Skeletal muscle tissue (tissue), 3 donors: ENCODE measurements at regions not wholly inside any gene's neighbourhood (a gene's known extent, or its start where the extent isn't known, plus 50 kb on each side); places are given as distances from the start of the nearest gene placed in this dataset.

Experiments
- H3K27ac ChIP-seq: one replicate; pipeline ENCODE4 v1.7.0; 2013; ENCODE audit warnings: mild to moderate bottlenecking, low read depth, low read length, inconsistent platforms
- H3K27me3 ChIP-seq, 3 donors: one replicate each; pipeline ENCODE4 v1.7.0; 2013; ENCODE audit warnings: low read length in 3 of 3; ENCODE audit not compliant: control insufficient read depth in 3 of 3, insufficient read depth in 3 of 3
- H3K36me3 ChIP-seq, 3 donors: one replicate each; pipeline ENCODE4 v1.7.0; 2013; ENCODE audit warnings: low read length in 3 of 3; ENCODE audit not compliant: control insufficient read depth in 3 of 3, insufficient read depth in 3 of 3
- H3K4me1 ChIP-seq, 3 donors: one replicate each; pipeline ENCODE4 v1.7.0; 2013; ENCODE audit warnings: low read length in 3 of 3, mild to moderate bottlenecking in 3 of 3; ENCODE audit not compliant: control insufficient read depth in 3 of 3, insufficient read depth in 3 of 3
- H3K4me3 ChIP-seq, 3 donors: one replicate each; pipeline ENCODE4 v1.7.0; 2013; ENCODE audit warnings: low read length in 3 of 3
- H3K9ac ChIP-seq, 3 donors: one replicate each; pipeline ENCODE4 v1.7.0; 2013; ENCODE audit warnings: low read length in 3 of 3, mild to moderate bottlenecking in 3 of 3, moderate library complexity in 2 of 3, low read depth in 1 of 3
- H3K9me3 ChIP-seq, 3 donors: one replicate each; pipeline ENCODE4 v1.7.0; 2013; ENCODE audit warnings: low read length in 3 of 3; ENCODE audit not compliant: control insufficient read depth in 3 of 3
- donor health status: Osteomylitis.

DNA sequence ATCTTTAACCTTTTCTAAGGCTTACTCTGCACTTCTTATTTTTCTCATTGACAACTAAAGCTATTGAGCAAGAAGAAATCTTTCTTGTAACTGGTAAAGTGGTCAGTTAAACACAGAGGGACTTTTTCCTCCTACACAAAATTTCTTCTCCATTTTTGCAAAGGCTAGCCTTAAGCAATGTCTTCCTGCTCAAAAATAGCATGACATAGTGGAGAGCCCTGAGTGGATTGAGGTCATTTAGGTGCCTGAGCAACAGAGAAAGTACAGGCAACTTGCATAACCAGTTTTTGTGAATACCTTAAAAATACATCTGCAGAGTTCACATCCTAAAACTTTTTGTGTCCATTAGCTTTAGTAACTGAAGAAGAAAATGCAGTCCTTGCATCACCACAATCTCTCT is 144.7 kb upstream of the TTC14 start:
- H3K27me3 ChIP-seq, result no peaks in the 10 kb centered on the region
- H3K9me3 ChIP-seq, result no peaks in the 10 kb centered on the region

GRCh38 chr3:180466401-180467011 is 135.5 kb upstream of the TTC14 start:
- no peak overlapping the region for H3K27ac ChIP-seq
- no peaks in the 10 kb centered on the region for H3K36me3 ChIP-seq
- no peaks in the 10 kb centered on the region for H3K4me1 ChIP-seq
- H3K9ac ChIP-seq, result no peak overlapping the region
- no peaks in the 10 kb centered on the region for H3K27me3 ChIP-seq
- no peak overlapping the region for H3K4me3 ChIP-seq
- no peaks in the 10 kb centered on the region for H3K9me3 ChIP-seq

More for the DNA sequence above, 144.7 kb upstream of the TTC14 start:
- no peaks in the 10 kb centered on the region for H3K4me1 ChIP-seq
- no peak overlapping the region for H3K4me3 ChIP-seq
- no peak overlapping the region for H3K27ac ChIP-seq
- H3K36me3 ChIP-seq, result no peaks in the 10 kb centered on the region
- no peak overlapping the region for H3K9ac ChIP-seq

DNA sequence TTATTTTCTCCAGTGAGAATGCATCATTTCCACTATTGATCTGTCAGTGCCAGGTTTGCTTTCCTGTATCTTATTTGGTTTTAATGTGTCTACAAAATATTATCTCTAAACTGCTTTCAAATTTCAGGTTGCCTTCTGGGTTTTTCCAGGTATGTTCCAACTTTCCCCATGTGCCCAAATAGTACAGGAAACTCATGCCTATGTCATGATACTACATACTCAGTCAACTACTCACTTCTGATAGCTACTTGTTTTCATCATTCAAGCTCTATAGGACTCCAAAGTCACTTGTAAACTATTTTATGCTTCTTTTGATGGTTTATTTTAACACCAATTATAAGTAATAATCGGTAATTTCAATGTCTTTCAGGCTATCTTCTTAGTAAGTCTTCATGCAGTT is 134.8 kb upstream of the TTC14 start:
- Histone ChIP-seq H3K9ac (no peak overlapping the region), H3K4me1 (no peaks in the 10 kb centered on the region), H3K36me3 (no peaks in the 10 kb centered on the region), H3K27ac (no peak overlapping the region), H3K4me3 (no peak overlapping the region), H3K9me3 (no peaks in the 10 kb centered on the region), H3K27me3 (no peaks in the 10 kb centered on the region)

DNA sequence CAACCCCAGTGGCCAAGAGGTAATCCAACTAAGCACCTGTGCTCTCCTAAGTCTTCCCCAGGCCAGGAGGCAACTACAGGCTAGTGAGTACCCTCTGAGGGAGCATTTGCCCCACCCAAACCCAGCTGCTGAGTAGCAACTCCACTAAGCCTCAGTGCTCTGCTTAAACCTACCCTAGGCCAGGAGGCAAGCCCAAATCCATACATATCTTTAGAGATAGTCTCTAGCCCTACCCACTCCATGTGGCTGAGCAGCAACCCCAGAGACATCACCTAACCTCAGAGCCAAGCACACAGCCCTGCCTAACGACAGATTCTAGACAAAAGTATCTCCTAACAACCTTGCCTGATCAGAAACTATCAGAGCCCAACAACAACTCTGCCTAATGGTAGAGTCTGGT is 132.8 kb upstream of the TTC14 start:
- H3K4me3 ChIP-seq, result no peak overlapping the region
- H3K36me3 ChIP-seq, result no peaks in the 10 kb centered on the region
- H3K9me3 ChIP-seq, result no peaks in the 10 kb centered on the region
- no peaks in the 10 kb centered on the region for H3K27me3 ChIP-seq
- no peak overlapping the region for H3K27ac ChIP-seq
- H3K9ac ChIP-seq, result no peak overlapping the region
- H3K4me1 ChIP-seq, result no peaks in the 10 kb centered on the region

GRCh38 chr3:180478695-180479094 is 123.3 kb upstream of the TTC14 start:
- Histone ChIP-seq H3K9ac (no peak overlapping the region), H3K4me3 (no peak overlapping the region), H3K36me3 (no peaks in the 10 kb centered on the region), H3K4me1 (no peaks in the 10 kb centered on the region), H3K27me3 (no peaks in the 10 kb centered on the region), H3K9me3 (no peaks in the 10 kb centered on the region), H3K27ac (no peak overlapping the region)

GRCh38 chr3:180492047-180492446 is 109.9 kb upstream of the TTC14 start:
- Histone ChIP-seq H3K36me3 (no peaks in the 10 kb centered on the region), H3K9ac (no peak overlapping the region), H3K4me1 (no peaks in the 10 kb centered on the region), H3K9me3 (no peaks in the 10 kb centered on the region), H3K27me3 (no peaks in the 10 kb centered on the region), H3K4me3 (no peak overlapping the region), H3K27ac (no peak overlapping the region)

- Histone ChIP-seq H3K36me3 (no peaks in the 10 kb centered on the region), H3K4me3 (no peak overlapping the region)
Observed at GRCh38 chr3:180496995-180497394, 105.0 kb upstream of the TTC14 start.

GRCh38 chr3:180516368-180516767 is 85.6 kb upstream of the TTC14 start:
- H3K9ac ChIP-seq, result no peak overlapping the region

More at GRCh38 chr3:180496995-180497394, 105.0 kb upstream of the TTC14 start:
- H3K4me1 ChIP-seq, result no peaks in the 10 kb centered on the region
- H3K27me3 ChIP-seq, result no peaks in the 10 kb centered on the region
- H3K27ac ChIP-seq, result no peak overlapping the region
- H3K9ac ChIP-seq, result no peak overlapping the region
- no peaks in the 10 kb centered on the region for H3K9me3 ChIP-seq

DNA sequence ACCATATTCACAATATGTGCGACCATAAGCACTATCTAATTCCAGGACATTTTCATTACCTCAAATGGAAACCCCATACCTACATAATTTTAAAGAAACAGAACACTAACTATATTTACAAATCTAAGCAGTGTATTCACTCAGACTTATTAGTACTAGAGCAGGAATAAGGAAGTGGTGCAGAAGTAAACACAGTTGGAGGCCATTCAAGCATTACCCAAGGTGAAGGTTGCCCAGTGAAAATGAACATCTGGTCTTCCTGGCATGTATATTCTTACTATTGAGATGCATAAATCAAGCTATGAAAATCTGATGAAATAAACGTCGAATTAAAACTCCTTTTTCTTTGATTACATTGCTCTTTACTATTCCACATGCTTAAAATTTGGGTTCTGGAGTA is 78.9 kb upstream of the TTC14 start:
- H3K9ac ChIP-seq, result no peak overlapping the region
- no peaks in the 10 kb centered on the region for H3K27me3 ChIP-seq
- H3K27ac ChIP-seq, result no peak overlapping the region
- H3K36me3 ChIP-seq, result no peaks in the 10 kb centered on the region
- no peaks in the 10 kb centered on the region for H3K9me3 ChIP-seq
- H3K4me1 ChIP-seq, result no peaks in the 10 kb centered on the region
- H3K4me3 ChIP-seq, result no peak overlapping the region

More at GRCh38 chr3:180516368-180516767, 85.6 kb upstream of the TTC14 start:
- no peaks in the 10 kb centered on the region for H3K4me1 ChIP-seq
- no peaks in the 10 kb centered on the region for H3K27me3 ChIP-seq
- no peaks in the 10 kb centered on the region for H3K36me3 ChIP-seq
- H3K9me3 ChIP-seq, result no peaks in the 10 kb centered on the region
- H3K27ac ChIP-seq, result no peak overlapping the region
- no peak overlapping the region for H3K4me3 ChIP-seq

DNA sequence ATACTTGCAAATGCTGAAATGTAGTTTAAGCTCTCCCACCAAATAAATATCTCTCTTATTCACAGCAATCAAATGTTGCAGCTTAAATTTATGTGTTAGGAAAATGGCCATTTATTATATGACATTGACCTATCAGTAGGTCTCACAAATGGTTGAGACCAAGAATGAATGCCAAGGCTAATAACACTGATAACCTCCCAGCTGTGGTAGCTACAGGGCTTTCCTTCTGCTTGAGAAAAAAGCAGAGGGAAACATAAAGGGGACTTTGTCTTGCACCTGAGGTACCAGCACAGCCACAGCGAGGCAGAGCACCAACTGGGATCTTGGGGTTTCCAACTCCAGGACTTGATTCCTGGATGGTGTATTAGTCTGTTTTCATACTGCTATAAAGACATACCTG is 73.1 kb upstream of the TTC14 start:
- no peaks in the 10 kb centered on the region for H3K9me3 ChIP-seq
- no peak overlapping the region for H3K4me3 ChIP-seq
- H3K9ac ChIP-seq, result no peak overlapping the region
- no peaks in the 10 kb centered on the region for H3K4me1 ChIP-seq
- H3K36me3 ChIP-seq, result no peaks in the 10 kb centered on the region
- no peaks in the 10 kb centered on the region for H3K27me3 ChIP-seq
- no peak overlapping the region for H3K27ac ChIP-seq
